ENCODE measurements at regions not wholly inside any gene's neighbourhood (a gene's known extent, or its start where the extent isn't known, plus 50 kb on each side); places are given as distances from the start of the nearest gene placed in this dataset.
"Not testable (repeated sequence)": the region's sequence is repeated elsewhere in the genome, so short reads cannot be mapped to it uniquely, and the experiment has no call there.

GRCh38 chr4:116639070-116639577, 446.3 kb downstream of the TRAM1L1 start:
- no peak for DNase-seq

DNA sequence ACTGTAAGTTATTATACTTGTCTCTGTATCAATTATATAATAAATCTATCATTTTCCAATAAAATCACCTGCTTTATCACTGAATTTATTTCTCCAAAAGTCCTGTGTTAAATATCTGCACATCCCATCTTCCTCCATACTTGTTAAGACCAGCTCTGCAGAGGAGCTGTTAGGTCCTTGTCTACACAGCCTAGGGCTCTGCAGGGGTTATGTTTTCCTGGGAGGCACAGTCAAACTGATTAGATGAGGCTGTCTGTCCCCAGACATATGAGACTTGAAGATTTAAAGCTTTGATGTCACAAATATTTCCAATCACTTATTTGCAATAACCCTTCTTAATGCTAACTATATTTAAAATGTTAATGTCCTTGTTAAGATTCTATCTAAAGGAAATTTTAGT, 446.8 kb downstream of the TRAM1L1 start:
- DNase-seq: no peak

- DNase-seq: no peak
Measured at GRCh38 chr4:116636917-116637316, 448.5 kb downstream of the TRAM1L1 start.

DNA sequence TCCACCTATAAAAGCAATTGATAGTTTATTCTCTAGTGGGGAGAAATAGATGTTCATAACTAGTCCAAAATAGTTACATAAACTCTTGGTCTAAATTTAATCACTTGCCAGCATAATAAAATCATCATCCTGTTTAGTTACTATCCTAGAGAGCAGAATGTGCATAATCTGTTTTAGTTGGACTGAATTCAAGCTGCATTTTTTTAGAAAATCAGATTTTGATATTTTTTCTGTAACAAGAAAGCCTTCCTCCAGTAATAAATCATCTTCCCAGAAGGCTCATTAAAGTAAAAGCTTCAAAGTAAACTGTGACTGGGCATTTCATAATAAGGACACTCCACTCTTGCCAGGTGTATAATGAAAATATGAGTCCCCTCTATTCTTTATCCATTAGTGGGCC, 453.1 kb downstream of the TRAM1L1 start:
- no peak for DNase-seq

- DNase-seq: no peak
Measured at GRCh38 chr4:116628598-116628997, 456.8 kb downstream of the TRAM1L1 start.

GRCh38 chr4:116627545-116627944, 457.8 kb downstream of the TRAM1L1 start:
- no peak for DNase-seq

- not testable (repeated sequence) for DNase-seq
Measured at GRCh38 chr4:116619508-116619907, 465.9 kb downstream of the TRAM1L1 start.

- DNase-seq: no peak
Measured at GRCh38 chr4:116618638-116619037, 466.7 kb downstream of the TRAM1L1 start.

- DNase-seq: no peak
Measured at GRCh38 chr4:116603096-116603495, 482.3 kb downstream of the TRAM1L1 start.

GRCh38 chr4:116599859-116600258, 485.5 kb downstream of the TRAM1L1 start:
- no peak for DNase-seq

GRCh38 chr4:116598980-116599789, 486.2 kb downstream of the TRAM1L1 start:
- no peak for DNase-seq

DNA sequence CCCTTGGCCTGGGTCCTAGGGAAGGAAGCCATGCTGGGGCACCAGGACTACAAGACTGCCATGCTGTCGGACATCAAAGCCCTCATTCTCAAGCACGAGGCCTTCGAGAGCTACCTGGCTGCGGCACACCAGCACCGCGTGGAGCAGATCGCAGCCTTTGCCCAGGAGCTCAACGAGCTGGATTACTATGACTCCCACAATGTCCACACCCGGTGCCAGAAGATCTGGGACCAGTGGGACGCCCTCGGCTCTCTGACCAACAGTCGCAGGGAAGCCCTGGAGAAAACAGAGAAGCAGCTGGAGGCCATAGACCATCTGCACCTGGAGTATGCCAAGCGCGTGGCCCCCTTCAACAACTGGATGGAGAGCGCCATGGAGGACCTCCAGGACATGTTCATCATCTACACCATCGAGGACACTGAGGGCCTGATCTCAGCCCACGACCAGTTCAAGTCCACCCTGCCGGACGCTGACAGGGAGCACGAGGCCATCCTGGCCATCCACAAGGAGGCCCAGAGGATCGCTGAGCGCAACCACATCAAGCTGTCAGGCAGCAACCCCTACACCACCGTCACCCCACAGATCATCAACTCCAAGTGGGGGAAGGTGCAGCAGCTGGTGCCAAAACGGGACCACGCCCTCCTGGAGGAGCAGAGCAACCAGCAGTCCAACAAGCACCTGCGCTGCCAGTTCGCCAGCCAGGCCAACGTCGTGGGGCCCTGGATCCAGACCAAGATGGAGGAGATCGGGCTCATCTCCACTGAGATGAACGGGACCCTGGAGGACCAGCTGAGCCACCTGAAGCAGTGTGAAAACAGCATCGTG, 487.0 kb downstream of the TRAM1L1 start:
- DNase-seq: no peak

DNA sequence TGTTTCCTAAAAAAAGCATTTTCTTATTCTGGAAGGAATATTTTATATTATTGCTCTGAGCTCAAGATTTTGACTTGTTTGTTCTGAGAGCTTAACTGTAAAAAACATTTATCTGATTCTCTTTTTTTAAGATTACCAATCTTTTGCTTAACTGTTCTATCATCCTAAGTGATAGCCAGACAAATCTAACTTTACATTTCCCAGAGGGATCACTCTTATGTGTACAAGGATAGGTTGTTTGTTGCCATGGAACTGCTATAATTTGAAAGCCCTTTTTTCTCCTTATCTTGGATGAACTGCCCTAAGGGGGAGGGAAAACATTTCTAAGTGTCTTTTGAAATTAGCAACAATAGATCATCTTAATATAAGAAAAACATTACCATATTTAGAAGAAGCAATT, 494.7 kb downstream of the TRAM1L1 start:
- DNase-seq: no peak

DNA sequence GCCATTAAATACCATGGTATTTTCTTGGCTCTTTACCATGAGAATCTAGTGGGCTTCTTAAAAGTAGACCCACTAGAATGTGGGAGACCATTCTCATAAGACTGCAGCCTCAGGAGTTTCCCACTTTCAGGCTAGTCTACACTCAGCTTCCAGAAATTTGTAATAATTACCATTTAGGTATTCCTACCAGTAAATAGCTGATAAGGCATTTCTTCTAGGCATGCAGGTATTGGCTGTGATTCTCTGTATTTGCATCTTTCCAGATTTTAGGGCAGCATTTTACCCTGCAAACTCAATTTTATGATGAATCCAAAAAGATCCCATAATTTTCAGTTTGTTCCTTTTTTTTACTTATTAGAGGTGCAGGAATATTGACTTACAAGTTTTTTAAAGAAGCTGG, 496.6 kb downstream of the TRAM1L1 start:
- DNase-seq: no peak

DNA sequence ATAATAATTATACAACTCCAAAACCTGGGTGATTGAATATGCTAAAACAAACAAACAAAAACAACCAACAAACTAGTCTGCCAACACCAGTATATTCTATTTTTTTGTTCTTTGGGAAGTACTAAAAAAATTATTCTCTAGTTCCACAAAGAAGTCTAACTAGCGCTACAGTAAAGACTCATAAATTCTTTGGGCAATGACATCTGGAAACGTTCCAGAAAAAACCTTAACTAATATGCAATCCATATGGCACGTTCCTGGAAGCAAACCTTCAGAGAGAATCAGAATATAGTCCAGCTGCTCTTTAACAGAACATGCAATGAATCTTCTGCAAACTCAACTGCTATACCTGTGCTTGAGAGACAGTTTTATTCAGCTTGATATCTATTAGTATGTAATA, 500.1 kb downstream of the TRAM1L1 start:
- DNase-seq: no peak

DNA sequence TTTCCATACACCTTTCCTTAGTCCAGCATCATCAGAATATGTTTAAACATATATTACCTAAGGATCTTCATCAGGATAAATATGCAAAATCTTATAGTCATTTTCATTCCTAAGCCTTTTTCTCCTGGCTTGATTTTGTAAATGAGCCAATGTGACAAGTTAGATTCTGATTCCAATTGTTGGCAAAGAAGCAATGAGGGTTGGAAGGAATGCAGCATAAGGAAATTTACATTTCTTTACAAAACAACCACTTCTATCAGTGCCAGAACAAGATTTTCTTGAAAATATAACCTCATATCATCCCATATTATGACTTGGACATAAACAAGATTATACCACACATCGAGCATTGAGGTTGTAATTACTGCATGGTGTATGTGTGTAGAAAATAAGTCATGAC, 508.1 kb downstream of the TRAM1L1 start:
- no peak for DNase-seq

- DNase-seq: no peak
Measured at GRCh38 chr4:116573540-116573939, 511.8 kb downstream of the TRAM1L1 start.

DNA sequence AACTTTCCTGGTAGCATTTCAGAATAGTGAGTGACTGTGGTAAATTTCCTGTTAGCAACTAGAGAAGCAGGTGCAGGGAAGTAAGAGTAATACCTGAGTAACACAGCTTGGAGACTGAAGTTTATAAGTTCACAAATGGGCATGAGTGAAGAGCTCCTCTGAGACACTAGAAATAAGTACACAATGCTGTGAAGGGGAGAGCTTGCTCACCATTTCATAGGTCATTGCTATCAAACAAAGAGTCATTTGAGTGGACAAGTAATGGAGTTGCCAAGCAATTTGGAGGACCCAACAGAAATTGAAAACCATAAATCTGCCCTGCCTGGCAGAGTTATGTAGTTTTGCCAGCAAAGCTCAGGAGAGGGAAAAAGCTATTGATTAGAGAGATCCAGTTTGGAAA, 523.6 kb downstream of the TRAM1L1 start:
- DNase-seq: no peak

GRCh38 chr4:116551806-116552205, 533.6 kb downstream of the TRAM1L1 start:
- DNase-seq: no peak

DNA sequence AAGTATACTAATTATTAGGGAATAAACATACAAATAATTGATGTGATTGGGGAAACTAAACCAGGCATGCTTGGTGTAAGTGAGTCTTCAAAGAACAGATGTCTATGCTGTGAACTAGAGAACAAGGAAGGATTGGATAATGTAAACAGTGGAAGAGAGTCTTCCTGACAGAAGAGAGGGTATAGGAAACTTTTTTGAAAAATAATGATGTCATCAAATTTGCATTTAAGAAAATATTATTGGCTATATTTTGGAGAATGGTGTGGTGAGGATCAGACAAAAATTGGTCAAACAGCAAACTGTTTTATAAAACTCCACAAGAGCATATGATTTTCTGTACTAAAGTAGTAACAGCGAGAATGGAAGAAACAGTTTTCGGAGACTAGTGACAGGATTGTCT, 537.7 kb downstream of the TRAM1L1 start:
- no peak for DNase-seq

- no peak for DNase-seq
Measured at GRCh38 chr4:116546759-116547158, 538.6 kb downstream of the TRAM1L1 start.

GRCh38 chr4:116544946-116545345, 540.4 kb downstream of the TRAM1L1 start:
- no peak for DNase-seq

GRCh38 chr4:116539744-116540143, 545.6 kb downstream of the TRAM1L1 start:
- DNase-seq: no peak

DNA sequence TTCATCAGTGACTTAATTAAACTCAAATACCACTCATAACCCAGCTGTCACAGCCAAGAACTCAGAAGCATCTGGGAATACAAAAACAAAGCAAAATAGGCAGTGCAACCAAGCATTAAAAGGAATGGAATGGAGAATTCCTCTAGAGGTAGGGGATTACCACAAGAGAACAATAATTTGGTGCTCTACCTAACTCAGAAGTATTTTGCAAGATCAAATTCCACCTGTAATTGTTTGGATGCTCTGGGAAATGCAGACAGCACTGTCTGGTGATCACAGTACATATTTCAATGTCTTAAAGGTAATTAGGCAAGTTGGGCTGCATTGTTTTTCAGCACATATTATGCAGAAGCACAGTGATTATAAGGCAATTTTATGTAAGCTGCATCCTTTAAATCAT, 547.5 kb downstream of the TRAM1L1 start:
- DNase-seq: no peak

All from activated gamma-delta T cell (primary cell).